GM06990 (cell line): ENCODE measurements at regions not wholly inside any gene's neighbourhood (a gene's known extent, or its start where the extent isn't known, plus 50 kb on each side); places are given as distances from the start of the nearest gene placed in this dataset.

Experiments used
- DNase-seq: peaks from one replicate; pipeline ENCODE4 v3.0.0-alpha.2; 2011; ENCODE audit not compliant: insufficient read length; ENCODE audit errors: extremely low read depth
- H3K27me3 ChIP-seq: replicated peaks from 2 replicates; pipeline ENCODE4 v1.6.0; 2011; ENCODE audit warnings: low read length; ENCODE audit not compliant: control insufficient read depth, insufficient read depth
- H3K36me3 ChIP-seq: 2 replicates; pipeline ENCODE4 v1.5.1; 2011; ENCODE audit warnings: low read length; ENCODE audit not compliant: control insufficient read depth, insufficient read depth
- H3K4me3 ChIP-seq: replicated peaks from 2 replicates; pipeline ENCODE4 v1.5.1; 2011; ENCODE audit warnings: low read depth, mild to moderate bottlenecking, control low read depth, low read length
- CTCF ChIP-seq: IDR thresholded peaks from 2 replicates; pipeline ENCODE4 v1.5.1; 2011; ENCODE audit warnings: low read length, control low read depth, mild to moderate bottlenecking, inconsistent platforms; ENCODE audit not compliant: insufficient read depth, poor library complexity, severe bottlenecking

GRCh38 chr4:174119830-174120229 lies 163.6 kb downstream of the FBXO8 start:
- DNase-seq: no peak
- Histone ChIP-seq H3K4me3 (no peak overlapping the region), H3K36me3 (no peaks in the 10 kb centered on the region), H3K27me3 (no peaks in the 10 kb centered on the region)
- no peak for TF ChIP-seq CTCF

GRCh38 chr4:174119051-174119450 lies 164.4 kb downstream of the FBXO8 start:
- H3K4me3 ChIP-seq: no peak overlapping the region
- H3K36me3 ChIP-seq: no peaks in the 10 kb centered on the region
- DNase-seq: no peak
- H3K27me3 ChIP-seq: no peaks in the 10 kb centered on the region
- no peak for TF ChIP-seq CTCF

- Histone ChIP-seq H3K36me3 (no peaks in the 10 kb centered on the region), H3K27me3 (no peaks in the 10 kb centered on the region), H3K4me3 (no peak overlapping the region)
- no peak for DNase-seq
- no peak for TF ChIP-seq CTCF
These were observed 165.3 kb downstream of the FBXO8 start for GRCh38 chr4:174118171-174118570.

- no peak for DNase-seq
These were observed 166.0 kb downstream of the FBXO8 start for GRCh38 chr4:174117445-174117844.

GRCh38 chr4:174116021-174116420 lies 167.4 kb downstream of the FBXO8 start:
- TF ChIP-seq CTCF: no peak
- Histone ChIP-seq H3K27me3 (no peaks in the 10 kb centered on the region), H3K4me3 (no peak overlapping the region), H3K36me3 (no peaks in the 10 kb centered on the region)
- DNase-seq: no peak

More at GRCh38 chr4:174117445-174117844, 166.0 kb downstream of the FBXO8 start:
- TF ChIP-seq CTCF: no peak
- Histone ChIP-seq H3K27me3 (no peaks in the 10 kb centered on the region), H3K36me3 (no peaks in the 10 kb centered on the region), H3K4me3 (no peak overlapping the region)

- Histone ChIP-seq H3K4me3 (no peak overlapping the region), H3K36me3 (no peaks in the 10 kb centered on the region), H3K27me3 (peaks cover 1% of the 10 kb centered on the region; the same call in 1 of the 2 replicates)
- no peak for DNase-seq
- TF ChIP-seq CTCF: no peak
These were observed 172.0 kb downstream of the FBXO8 start for GRCh38 chr4:174111422-174111821.
